MM.1S (cell line): ENCODE measurements at regions not wholly inside any gene's neighbourhood (a gene's known extent, or its start where the extent isn't known, plus 50 kb on each side); places are given as distances from the start of the nearest gene placed in this dataset.

Experiments used
- CTCF ChIP-seq: fragments of 300-600 bp; sonication (generic); IDR thresholded peaks from 2 replicates; pipeline ENCODE4 v1.5.1; 2016; ENCODE audit warnings: antibody characterized with exemption, low read length, mixed read lengths
- EZH2 ChIP-seq: fragments of 300-600 bp; sonication (generic); optimal IDR thresholded peaks from 2 replicates; pipeline ENCODE3; 2017; ENCODE audit warnings: low read depth, mild to moderate bottlenecking, antibody characterized with exemption, low read length, mixed read lengths
- EZH2phosphoT487 ChIP-seq: fragments of 300-600 bp; sonication (generic); IDR thresholded peaks from 2 replicates; pipeline ENCODE4 v1.6.1; 2018; ENCODE audit warnings: antibody characterized with exemption, low read length

GRCh38 chr14:48957486-48957885, 628.7 kb downstream of the RPS29 start:
- no peak for TF ChIP-seq CTCF
- TF ChIP-seq EZH2: no peak
- TF ChIP-seq EZH2phosphoT487: no peak
